Glomerular endothelial cell (primary cell): ENCODE measurements at regions not wholly inside any gene's neighbourhood (a gene's known extent, or its start where the extent isn't known, plus 50 kb on each side); places are given as distances from the start of the nearest gene placed in this dataset.

Experiments
- DNase-seq: peaks from one replicate; pipeline ENCODE4 v3.0.0-alpha.2; 2011; ENCODE audit warnings: low read depth, low spot score; ENCODE audit errors: extremely low read depth

DNA sequence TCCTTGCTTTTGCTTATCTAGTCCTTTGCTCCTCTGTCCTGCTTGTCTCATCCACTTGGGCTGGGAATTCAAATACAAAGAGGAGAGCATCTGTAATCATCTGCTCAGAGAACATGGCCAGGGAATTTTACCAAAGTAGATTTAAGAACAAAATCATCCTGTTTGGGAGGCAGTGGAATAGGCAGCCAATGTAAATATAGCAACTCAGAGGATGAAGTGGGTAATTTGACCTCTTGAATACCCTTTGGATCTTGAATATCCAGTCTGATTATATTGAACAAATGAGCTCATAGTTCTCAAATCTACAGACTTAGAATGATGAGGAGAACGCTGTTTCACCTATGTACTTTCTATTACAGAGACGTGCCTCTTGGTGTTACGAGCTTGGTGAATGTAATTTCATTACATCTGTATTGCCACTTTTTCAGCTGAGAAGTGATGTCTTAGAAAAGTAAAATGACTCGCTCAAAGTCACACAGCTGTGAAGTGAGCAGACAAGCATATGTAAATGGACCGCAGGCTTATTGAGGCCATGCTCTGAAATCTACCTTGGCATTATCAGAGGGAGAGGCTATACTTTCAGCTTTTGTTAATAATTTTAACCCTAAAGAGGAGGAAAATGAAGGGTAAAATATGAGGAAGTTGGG lies 266.3 kb downstream of the MTX2 start:
- no peak for DNase-seq

DNA sequence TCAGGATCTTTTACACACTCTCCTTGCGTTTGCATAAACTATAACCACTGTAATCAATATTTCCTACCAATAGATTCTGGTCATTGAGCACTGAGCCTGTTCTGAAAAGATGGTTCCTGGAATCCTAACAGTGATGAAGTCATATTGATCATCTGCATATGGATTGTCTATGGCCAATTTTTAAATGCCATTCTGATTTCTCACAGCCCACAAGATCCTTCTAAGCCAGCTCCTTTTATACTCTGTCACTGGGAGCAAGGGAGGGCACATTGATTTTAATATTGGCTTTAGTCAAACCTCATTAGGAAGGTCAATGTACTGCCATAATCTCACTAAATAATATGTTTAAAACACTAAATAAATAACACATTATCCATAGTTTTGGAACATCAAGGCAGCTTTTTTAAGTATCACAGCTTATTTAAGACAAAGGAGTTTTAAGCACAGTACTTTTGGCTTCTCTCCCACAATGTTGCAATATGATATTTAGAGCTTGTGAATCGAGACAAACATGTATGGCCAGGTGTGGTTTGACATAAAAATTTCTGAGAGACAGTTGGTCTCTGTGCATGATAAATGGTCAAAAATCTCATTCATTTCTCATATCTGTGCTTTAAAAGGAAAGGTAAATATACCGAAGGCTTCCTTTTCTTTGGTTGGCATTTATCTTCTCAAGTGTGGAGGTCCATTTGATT lies 267.3 kb downstream of the MTX2 start:
- no peak for DNase-seq

DNA sequence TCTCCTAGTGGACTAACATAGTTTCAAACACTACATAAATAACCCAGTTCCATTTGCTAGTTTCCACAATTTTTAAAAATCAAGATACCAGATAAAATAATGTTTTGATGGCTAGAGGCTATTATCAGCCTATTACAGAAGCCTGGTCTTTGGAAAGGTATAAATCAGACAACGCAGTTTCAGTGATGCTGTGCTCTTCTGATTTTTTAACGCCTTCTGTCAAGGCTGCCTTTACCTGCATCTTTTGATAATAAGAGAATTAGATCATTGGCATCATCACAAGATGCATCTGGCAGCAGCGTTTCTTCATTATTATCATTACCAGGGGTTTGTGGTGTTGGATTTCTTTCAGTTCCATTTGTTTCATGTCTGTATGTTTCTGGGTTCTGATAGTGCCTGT lies 268.7 kb downstream of the MTX2 start:
- DNase-seq = no peak

DNA sequence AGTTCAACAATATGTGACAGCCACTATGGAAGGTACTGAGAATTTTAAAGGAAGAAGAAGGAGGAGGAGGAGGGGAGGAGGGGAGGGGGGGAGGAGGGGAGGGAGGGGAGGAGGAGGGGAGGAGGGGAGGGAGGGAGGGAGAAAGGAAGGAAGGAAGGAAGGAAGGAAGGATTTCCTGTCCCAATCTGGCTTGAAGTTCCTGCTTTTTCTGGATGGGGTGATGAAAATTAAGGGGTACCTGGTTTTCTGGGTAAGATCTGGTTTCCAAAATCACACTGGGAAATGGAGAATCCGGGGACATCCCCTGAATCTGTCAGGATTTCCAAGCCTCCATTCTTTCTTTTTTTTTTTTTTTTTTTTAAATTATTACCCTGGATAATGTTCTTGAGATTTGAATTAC lies 271.8 kb downstream of the MTX2 start:
- no peak for DNase-seq

DNA sequence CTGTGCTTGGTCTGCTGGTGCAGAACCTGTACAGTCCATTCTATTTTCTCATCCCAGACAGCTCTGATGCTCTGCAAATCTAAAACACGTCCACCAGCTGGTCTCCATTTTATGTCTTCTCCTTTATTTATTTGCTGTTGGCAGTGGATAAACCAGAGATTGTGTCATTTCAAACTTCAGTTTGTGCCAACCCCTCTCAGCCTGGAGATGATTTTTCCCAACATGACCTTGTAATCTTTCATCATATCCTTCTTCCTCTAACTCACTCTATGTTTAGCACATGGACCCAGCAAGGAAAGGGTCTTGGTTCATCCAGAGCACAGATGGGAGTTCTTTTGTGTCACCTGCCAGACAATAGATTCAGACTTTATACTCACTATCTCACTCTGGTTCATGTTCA lies 273.2 kb downstream of the MTX2 start:
- no peak for DNase-seq

DNA sequence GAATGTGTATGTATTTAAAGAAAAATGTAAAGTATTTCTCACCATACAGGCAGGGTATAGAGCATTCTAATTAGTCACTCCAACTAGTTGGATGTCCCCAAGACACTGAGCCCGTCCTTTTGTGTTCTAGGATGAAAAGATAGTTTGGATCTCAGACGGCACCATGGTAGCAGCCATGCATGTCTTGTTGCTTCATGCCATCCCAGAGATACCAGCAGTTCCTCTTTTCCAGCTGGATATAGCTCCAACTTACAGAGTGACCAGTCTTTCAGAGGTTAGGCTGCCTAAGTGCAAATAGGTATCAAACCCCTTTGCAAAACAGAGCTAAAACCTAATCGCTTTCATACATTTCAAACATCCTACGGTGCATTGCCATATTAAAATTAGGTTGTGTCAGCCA lies 275.3 kb downstream of the MTX2 start:
- DNase-seq = no peak

DNA sequence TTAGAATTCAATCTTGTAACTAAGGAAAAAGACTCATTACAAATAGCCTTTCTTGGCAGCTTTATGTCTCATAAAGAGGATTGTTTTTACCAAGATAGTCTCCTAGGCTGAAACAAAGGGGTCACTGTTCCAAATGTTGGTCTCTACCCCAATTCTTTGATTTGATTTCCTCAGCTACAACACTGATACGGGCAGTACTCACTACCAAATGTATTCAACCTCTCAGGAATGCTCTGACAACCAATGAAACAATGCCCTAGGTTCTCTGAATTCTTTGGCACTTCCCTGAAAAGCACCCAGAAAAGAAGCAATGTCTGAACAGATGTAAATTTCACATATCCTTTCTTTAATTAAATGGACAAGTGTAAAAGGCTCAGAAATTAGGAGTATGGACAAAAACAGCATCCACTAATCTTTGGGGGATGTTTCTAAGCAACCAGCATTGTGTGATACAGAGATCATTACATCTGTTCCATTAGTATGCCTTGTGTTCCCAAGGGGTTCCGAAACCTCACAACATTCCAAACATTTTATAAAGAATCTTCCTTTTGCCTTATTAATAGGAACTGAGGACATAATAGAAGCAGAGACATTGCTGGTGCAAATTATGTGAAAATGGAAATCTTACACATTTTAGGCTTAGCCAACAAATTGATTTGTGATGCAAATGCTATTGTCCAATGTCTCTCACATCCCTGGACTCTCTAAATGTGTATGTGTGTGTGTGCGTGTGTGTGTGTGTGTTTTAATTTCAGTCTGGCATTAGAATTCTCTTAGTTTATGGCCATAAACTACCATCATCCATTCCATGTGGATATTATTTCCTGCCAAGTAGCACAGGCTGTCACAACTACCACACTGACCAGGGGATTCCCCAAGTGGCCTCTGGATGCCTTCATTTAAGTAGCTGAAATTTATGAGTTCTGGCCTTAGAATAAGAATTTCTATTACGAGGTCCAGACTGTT lies 276.0 kb downstream of the MTX2 start:
- no peak for DNase-seq

DNA sequence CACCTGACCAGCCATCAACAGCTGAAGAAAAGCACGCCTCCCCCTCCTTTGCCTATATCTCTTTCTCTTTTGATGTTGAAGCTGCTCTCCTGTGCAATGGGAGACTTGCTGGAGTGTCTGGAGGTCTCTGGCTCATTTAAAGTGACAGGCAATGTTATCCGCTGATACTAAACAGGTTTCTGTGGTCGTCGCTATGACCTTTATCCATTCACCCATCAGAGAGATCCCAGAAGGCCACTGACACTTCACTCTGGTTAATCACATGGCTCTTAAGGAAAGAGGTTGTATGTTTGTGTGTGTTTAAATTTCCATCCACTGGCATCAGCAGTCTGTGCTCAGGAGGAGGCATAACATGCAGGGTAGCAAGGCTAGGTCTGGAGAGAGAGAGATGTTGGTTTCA lies 277.3 kb downstream of the MTX2 start:
- DNase-seq = no peak

DNA sequence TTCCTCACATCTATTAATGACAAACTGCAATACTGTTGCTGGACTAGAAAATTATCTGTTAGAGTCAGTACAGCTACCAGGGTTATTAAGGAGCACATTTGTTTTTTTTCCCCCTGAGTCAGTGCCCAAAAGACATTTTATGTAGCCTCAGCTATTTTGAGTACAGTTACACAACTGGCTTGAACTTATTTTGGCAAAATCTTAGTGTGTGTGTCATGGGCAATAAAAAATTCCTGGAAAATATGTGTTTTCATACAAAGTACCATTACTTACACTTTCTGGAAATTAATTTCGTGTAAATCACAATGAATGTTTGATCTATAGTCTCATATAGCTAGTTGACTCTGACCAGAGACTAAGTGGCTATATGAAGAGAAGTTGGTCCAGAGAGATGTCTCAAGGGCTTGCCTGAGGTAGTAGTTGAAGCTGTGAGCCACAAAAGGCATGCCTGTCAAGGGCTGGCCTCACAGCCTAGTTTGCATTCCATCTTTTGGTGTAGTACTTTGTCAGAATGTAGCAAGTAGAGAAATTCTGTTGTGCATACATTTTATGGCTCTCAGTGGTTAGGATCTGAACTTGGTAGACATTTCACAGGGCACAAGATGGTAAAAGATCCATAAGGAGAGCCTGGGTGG lies 283.4 kb downstream of the MTX2 start:
- DNase-seq = no peak

DNA sequence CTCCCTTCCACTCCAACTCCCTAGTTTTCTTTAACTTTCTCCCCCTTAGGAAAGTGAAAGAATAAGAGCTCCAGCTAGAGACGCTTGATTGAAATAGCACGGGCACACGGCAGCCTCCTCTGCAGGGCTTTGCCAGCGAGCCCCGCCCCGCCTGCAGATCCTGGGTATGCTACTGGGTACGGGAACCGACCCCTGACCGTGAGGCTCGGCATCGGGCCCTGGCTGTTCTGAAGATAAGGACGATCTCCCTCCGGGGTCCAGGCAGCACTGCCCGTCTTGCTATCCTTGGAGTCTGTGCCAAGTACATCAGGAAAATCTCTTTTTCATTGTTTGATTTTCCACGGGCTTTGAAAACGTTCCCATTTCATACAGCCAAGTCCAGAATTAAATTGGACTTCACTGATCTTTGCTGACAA lies 284.5 kb downstream of the MTX2 start:
- peak; percentile 39 for DNase-seq

DNA sequence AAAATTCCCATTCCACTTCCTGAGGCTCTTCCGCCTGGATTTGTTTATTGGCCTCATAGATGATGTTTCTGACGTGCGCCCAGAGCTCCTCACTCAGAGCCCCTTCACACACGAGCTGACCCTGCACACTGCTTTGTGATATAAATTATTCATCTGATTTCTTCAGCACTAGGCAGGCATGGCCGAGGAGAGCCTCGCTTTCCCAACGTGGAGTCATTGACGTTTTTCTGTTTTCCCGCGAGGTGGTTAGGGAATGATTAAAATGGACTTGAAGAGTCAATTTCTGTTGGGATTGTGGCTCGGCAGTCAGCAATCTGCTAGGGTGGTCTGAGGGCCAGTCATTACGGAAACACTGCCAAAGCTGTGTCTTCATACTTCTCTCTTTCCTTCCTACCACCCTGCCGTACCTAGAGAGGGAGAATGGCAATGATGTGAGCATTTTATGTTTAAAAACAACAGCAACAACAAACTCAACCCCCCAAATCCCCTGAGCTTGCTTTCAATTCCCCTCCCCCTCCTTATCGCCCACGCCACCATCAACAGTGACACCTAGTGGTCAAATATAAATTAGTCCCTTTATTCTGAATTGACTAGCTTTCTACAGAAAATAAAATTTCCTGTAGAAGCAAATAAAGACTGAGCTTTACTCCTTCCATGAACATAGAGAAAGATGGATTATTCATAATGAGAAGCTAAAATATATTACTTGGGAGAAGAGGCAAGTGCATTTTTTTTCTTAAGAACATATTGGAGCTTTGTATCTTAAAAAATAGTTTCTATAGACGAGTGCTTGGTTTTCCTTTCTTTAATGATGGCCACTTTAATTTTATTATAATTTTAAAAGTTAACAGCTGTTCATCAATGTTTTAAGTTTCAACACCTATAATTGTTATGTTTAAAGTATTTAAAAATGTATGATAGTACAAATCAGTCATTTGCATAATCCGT lies 285.1 kb downstream of the MTX2 start:
- peak; percentile 71 for DNase-seq

DNA sequence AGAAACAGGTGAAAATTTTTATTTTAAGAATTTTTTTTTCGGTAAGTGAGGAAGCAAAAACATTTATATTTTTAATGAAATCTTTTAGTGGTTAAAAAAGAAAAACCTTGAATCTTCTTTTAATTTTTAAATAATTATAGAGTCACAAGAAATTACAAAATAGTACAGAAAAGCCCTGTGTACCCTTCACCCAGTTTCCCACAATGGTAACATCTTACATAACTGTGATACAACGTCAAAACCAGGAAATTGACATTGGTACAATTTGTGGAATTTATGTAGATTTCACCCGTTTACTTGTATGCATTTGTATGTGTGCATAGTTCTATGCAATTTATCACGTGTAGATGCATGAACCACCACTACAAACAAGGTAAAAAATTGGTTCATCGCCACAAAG lies 285.9 kb downstream of the MTX2 start:
- no peak for DNase-seq

DNA sequence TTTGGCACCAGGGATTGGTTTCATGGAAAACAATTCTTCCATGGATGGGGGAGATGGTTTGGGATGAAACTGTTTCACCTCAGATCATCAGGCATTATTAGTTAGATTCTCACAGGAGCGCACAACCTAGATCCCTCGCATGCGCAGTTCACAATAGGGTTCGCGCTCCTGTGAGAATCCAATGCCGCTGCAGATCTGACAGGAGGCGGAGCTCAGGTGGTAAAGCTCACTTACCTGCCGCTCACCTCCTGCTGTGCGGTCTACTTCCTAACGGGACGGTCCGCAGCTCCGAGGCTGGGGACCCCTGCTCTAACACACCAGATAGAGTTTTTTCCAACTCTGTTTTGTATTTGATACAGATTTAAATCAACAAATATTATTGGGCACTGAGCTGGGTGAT lies 286.5 kb downstream of the MTX2 start:
- DNase-seq = no peak

DNA sequence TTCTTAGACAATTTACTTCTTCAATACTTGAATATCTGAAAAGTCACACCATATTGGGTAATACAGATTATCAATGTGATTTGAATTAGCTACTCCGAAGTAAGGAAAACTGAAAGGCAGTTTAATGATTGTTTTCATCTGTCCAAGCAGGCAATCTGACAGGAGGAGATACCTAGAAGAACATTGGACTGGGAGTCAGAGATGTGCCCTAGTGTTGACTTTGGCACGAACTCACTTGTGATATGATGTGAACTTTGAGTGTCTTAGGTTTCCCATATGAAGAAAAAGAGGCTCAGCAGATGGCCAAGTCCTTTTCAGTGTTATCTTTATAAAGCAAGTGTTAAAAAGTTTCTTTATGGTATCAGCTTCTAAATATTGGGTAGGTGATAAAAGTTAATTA lies 287.1 kb downstream of the MTX2 start:
- no peak for DNase-seq

DNA sequence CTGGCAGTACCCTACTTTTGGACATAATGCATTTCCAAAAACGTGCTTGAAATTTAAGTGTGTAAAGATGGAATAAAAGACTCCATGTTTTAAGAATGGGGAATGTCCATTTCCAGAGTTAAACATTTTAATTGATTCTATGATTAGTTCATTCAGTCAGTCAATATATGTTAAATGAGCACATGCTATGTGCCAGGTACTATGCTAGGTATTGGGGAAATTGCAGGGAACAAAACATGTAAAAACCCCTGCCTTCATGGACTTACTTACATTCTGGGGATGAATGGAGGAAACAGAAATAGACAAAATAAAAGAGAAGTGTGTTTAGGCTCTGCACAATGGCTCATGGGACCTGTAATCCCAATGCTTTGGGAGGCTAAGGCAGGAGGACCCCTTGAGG lies 288.6 kb downstream of the MTX2 start:
- no peak for DNase-seq

DNA sequence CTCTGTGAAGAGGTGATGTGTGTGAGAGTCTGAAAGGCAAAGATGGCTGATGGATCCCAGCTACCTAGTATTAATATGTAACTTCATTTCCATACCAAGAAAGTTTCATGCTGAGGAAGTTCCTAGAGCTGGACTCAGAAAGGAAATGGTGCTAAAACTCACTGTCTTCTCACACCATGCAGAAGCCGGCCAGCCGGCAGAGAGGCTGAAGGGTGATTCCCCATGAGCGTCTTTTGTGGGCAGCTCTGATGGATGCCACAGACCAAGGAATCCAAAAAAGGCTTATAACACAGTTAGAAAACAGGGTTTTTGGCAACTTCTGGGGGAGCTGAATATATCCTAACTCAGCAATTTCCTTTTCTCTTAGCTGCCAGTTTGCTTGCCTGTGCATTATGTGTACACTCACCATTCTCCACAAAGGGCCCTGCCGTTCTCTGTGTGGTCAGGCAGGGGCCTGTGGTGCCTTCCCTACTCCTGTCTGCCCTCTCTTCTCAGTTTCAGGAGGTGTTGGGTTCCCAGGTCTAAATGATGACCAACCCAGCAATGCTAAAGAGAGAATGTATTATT lies 289.4 kb downstream of the MTX2 start:
- DNase-seq = no peak

DNA sequence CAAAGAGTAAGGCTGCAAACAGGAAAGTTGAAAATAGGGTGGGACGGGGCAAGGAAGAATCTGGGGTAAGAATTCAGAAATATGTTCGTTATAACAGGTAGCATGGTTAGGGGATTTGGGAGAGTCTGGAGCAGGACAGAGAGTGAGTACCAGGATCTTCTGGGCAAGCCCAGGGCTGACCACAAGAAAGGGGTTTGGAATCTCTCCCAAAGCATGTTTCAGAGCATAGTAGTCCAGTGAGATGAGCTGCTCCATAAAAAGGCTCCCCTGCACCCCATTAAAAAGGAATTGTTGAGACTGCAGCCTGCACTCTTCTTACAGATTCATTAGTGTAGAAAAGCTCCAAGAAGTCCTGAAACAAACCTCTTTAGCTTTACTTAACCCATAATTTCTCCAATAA lies 291.1 kb downstream of the MTX2 start:
- no peak for DNase-seq

DNA sequence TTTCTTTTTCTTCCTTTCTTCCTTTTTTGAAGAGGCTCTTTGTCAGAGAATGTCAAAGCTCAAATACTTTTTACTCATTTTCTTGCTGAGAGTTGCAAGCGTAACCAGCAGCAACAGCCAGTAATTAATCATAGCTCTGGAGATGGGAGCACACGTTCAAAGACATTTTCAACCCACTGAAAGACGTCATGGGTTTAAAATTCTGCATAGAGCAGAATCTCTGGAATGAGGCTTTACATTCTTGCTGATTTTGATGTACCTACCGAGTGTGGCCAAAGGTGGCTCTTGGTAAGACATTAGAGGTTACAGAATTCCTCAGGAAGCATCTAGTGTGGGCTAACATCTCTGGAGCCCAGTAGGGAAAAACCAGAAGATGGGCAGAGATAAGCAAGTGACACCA lies 292.5 kb downstream of the MTX2 start:
- DNase-seq = no peak

DNA sequence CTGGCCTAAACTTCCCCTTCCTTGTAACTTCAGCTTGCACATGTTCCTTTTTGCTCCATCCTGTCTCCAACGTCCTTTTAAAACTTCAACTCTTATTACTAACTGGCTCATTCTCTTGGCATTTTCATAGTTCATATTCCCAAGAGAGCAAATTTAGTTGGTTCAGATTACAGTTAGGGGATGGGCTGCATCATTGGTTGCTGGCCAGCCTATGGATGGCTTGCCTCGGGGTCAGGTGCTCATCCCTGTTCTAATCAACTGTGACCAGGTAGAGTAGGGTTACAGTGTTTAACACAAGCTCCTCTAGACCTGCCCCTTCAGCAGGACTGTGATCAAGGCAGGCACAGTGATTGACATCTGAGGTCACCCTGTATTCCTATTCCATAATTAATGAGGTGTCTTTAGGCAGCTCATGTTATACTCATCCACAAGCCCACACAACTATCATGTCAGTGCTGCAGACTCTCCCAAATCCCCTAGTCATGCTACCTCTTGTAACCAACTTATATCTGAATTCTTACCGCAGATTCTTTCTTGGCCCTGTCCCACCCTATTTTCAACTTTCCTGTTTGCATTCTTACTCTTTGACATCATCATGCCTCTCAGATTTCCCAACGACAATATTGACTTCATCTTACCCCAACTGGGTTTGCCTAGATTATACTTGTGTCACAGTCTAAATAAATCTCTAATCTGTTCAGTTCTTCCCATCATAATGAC lies 293.3 kb downstream of the MTX2 start:
- DNase-seq = no peak
